Mesendoderm (in vitro differentiated cells): ENCODE measurements at regions not wholly inside any gene's neighbourhood (a gene's known extent, or its start where the extent isn't known, plus 50 kb on each side); places are given as distances from the start of the nearest gene placed in this dataset.

Experiments used
- DNase-seq: peaks from one replicate; pipeline ENCODE4 v3.0.0; 2013
- H2AK5ac ChIP-seq: 2 replicates; pipeline ENCODE4 v1.6.1; 2013; ENCODE audit warnings: low read length, inconsistent platforms
- H2BK120ac ChIP-seq: 2 replicates; pipeline ENCODE4 v1.6.1; 2013; ENCODE audit warnings: low read depth, mild to moderate bottlenecking, low read length, moderate library complexity, mixed read lengths
- H2BK15ac ChIP-seq: replicated peaks from 2 replicates; pipeline ENCODE4 v1.6.1; 2013; ENCODE audit warnings: low read depth, mild to moderate bottlenecking, moderate library complexity
- H2BK5ac ChIP-seq: 2 replicates; pipeline ENCODE4 v1.6.1; 2013; ENCODE audit warnings: low read length, inconsistent platforms
- H3K18ac ChIP-seq: 2 replicates; pipeline ENCODE4 v1.6.1; 2013; ENCODE audit warnings: mild to moderate bottlenecking, low read length, mixed read lengths
- H3K23ac ChIP-seq: one replicate; pipeline ENCODE4 v1.6.1; 2013; ENCODE audit warnings: low read length
- H3K27ac ChIP-seq: 2 replicates; pipeline ENCODE4 v1.5.1; 2013; ENCODE audit warnings: low read depth, mild to moderate bottlenecking, inconsistent platforms, low read length, moderate library complexity
- H3K27me3 ChIP-seq: 2 replicates; pipeline ENCODE4 v1.6.1; 2013; ENCODE audit warnings: low read length, control low read depth, mild to moderate bottlenecking, inconsistent platforms; ENCODE audit not compliant: insufficient read depth, poor library complexity
- H3K36me3 ChIP-seq: 2 replicates; pipeline ENCODE4 v1.6.1; 2013; ENCODE audit warnings: low read length, inconsistent platforms; ENCODE audit not compliant: control insufficient read depth, insufficient read depth
- H3K4ac ChIP-seq: one replicate; pipeline ENCODE4 v1.6.1; 2013; ENCODE audit warnings: low read depth, mild to moderate bottlenecking, low read length, moderate library complexity
- H3K4me1 ChIP-seq: 2 replicates; pipeline ENCODE4 v1.6.1; 2013; ENCODE audit warnings: low read depth, low read length, inconsistent platforms; ENCODE audit not compliant: control insufficient read depth
- H3K4me2 ChIP-seq: 2 replicates; pipeline ENCODE4 v1.6.1; 2013; ENCODE audit warnings: low read length
- H3K4me3 ChIP-seq: 2 replicates; pipeline ENCODE4 v1.5.1; 2013; ENCODE audit warnings: mild to moderate bottlenecking, low read length
- H3K56ac ChIP-seq: one replicate; pipeline ENCODE4 v1.6.1; 2013; ENCODE audit warnings: low read length
- H3K79me1 ChIP-seq: 2 replicates; pipeline ENCODE4 v1.6.1; 2013; ENCODE audit warnings: low read length, inconsistent platforms
- H3K79me2 ChIP-seq: 2 replicates; pipeline ENCODE4 v1.6.1; 2013; ENCODE audit warnings: mild to moderate bottlenecking, low read length; ENCODE audit not compliant: control insufficient read depth, insufficient read depth
- H3K9ac ChIP-seq: 2 replicates; pipeline ENCODE4 v1.6.1; 2013; ENCODE audit warnings: low read length, inconsistent platforms
- H4K5ac ChIP-seq: one replicate; pipeline ENCODE4 v1.6.1; 2013; ENCODE audit warnings: low read length
- H4K8ac ChIP-seq: one replicate; pipeline ENCODE4 v1.6.1; 2013; ENCODE audit warnings: low read depth, mild to moderate bottlenecking, control low read depth, low read length, moderate library complexity
- WGBS: extraction: QIAGEN DNeasy Blood & Tissue Kit; methylation state at CpG from one replicate; pipeline ENCODE4 v1.1.7; 2013; ENCODE audit warnings: low lambda C conversion rate, missing lambda C conversion rate; ENCODE audit not compliant: insufficient coverage; ENCODE audit errors: extremely low coverage; 5-methylcytosine and 5-hydroxymethylcytosine counted together

- no peaks in the 10 kb centered on the region for H3K4me1 ChIP-seq
- peak; percentile 56 for DNase-seq
- H3K23ac ChIP-seq = no peak overlapping the region
- H3K79me2 ChIP-seq = no peaks in the 10 kb centered on the region
- H3K79me1 ChIP-seq = no peaks in the 10 kb centered on the region
- no peak overlapping the region for H4K8ac ChIP-seq
- no peak overlapping the region for H3K4me2 ChIP-seq
- H2AK5ac ChIP-seq = no peak overlapping the region
- H3K27me3 ChIP-seq = no peaks in the 10 kb centered on the region
- H3K27ac ChIP-seq = no peak overlapping the region
- no peak overlapping the region for H2BK120ac ChIP-seq
- no peak overlapping the region for H3K56ac ChIP-seq
- no peak overlapping the region for H3K4ac ChIP-seq
- no peak overlapping the region for H3K4me3 ChIP-seq
- no peak overlapping the region for H2BK5ac ChIP-seq
- no peak overlapping the region for H3K18ac ChIP-seq
- H2BK15ac ChIP-seq = no peak overlapping the region
- H3K9ac ChIP-seq = no peak overlapping the region
- H3K36me3 ChIP-seq = no peaks in the 10 kb centered on the region
- H4K5ac ChIP-seq = no peak overlapping the region
These were observed 303.8 kb downstream of the METTL15 start for GRCh38 chr11:28412029-28412428.

DNA sequence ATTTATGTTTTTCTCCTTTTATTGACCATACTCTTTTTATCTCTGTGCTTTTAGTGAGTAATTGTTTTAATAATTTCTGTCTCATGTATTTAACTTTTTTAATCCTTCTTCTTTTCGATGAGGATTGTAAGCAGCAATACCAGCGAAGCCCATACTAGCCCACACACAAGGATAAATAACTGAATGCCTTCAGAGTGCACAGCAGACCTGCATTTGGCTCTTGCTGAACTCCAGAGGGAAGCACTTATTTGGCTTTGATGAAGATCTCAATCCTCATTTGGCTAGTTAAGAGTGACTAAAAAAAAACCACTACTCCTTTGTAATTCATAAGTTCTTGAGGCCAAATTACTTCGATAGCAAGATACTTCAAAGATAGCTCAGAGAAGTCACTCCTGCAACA, 293.3 kb downstream of the METTL15 start:
- Histone ChIP-seq H4K5ac (no peak overlapping the region), H3K18ac (no peak overlapping the region), H2BK5ac (no peak overlapping the region), H3K4me1 (no peaks in the 10 kb centered on the region), H3K23ac (no peak overlapping the region), H3K4me2 (no peak overlapping the region), H3K56ac (no peak overlapping the region), H3K79me1 (no peaks in the 10 kb centered on the region), H2BK15ac (no peak overlapping the region), H3K27me3 (no peaks in the 10 kb centered on the region), H3K4me3 (no peak overlapping the region), H2AK5ac (no peak overlapping the region), H3K9ac (no peak overlapping the region), H3K27ac (no peak overlapping the region), H4K8ac (no peak overlapping the region), H3K36me3 (no peaks in the 10 kb centered on the region), H3K79me2 (no peaks in the 10 kb centered on the region), H2BK120ac (no peak overlapping the region), H3K4ac (no peak overlapping the region)
- no peak for DNase-seq
- no CpG with 5 or more reads among the region's 3 CpGs for WGBS

GRCh38 chr11:28400331-28401100, 292.3 kb downstream of the METTL15 start:
- peak; percentile 6 for DNase-seq
- H2BK15ac ChIP-seq = no peak overlapping the region
- WGBS = no CpG with 5 or more reads among the region's 4 CpGs

GRCh38 chr11:28393348-28393747, 285.2 kb downstream of the METTL15 start:
- Histone ChIP-seq H3K9ac (no peak overlapping the region), H4K5ac (no peak overlapping the region), H2AK5ac (no peak overlapping the region), H3K27me3 (no peaks in the 10 kb centered on the region), H3K4me1 (no peaks in the 10 kb centered on the region), H2BK120ac (no peak overlapping the region), H3K79me2 (no peaks in the 10 kb centered on the region), H3K23ac (no peak overlapping the region), H3K79me1 (no peaks in the 10 kb centered on the region), H2BK15ac (no peak overlapping the region), H3K27ac (no peak overlapping the region), H3K4me3 (no peak overlapping the region), H3K36me3 (no peaks in the 10 kb centered on the region), H3K4ac (no peak overlapping the region), H4K8ac (no peak overlapping the region), H3K56ac (no peak overlapping the region), H2BK5ac (no peak overlapping the region), H3K18ac (no peak overlapping the region), H3K4me2 (no peak overlapping the region)
- no peak for DNase-seq
- WGBS = no CpG with 5 or more reads among the region's 5 CpGs

More at GRCh38 chr11:28400331-28401100, 292.3 kb downstream of the METTL15 start:
- no peak overlapping the region for H2AK5ac ChIP-seq
- H4K8ac ChIP-seq = no peak overlapping the region
- H3K27me3 ChIP-seq = no peaks in the 10 kb centered on the region
- H3K4me1 ChIP-seq = no peaks in the 10 kb centered on the region
- no peak overlapping the region for H2BK120ac ChIP-seq
- H3K27ac ChIP-seq = no peak overlapping the region
- no peak overlapping the region for H3K23ac ChIP-seq
- H3K18ac ChIP-seq = no peak overlapping the region
- H3K4me2 ChIP-seq = no peak overlapping the region
- no peak overlapping the region for H3K9ac ChIP-seq
- H3K79me2 ChIP-seq = no peaks in the 10 kb centered on the region
- no peaks in the 10 kb centered on the region for H3K79me1 ChIP-seq
- no peak overlapping the region for H3K4ac ChIP-seq
- no peak overlapping the region for H4K5ac ChIP-seq
- H3K4me3 ChIP-seq = no peak overlapping the region
- no peak overlapping the region for H3K56ac ChIP-seq
- H3K36me3 ChIP-seq = no peaks in the 10 kb centered on the region
- no peak overlapping the region for H2BK5ac ChIP-seq

DNA sequence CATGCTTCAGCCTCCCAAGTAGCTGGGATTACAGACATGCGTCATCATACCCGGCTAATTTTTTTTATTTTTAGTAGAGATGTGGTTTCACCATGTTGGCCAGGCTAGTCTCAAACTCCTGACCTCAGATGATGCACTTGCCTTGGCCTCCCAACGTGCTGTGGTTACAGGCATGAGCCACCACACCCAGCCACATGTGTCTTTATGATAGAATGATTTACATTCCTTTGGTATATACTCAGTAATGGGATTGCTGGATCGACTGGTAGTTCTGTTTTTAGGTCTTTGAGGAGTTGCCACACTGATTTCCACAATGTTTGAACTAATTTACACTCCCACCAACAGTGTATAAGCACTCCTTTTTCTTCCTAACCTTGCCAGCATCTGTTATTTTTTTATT, 276.2 kb downstream of the METTL15 start:
- H3K9ac ChIP-seq = no peak overlapping the region
- no peak overlapping the region for H4K5ac ChIP-seq
- no peak overlapping the region for H2BK120ac ChIP-seq
- no peak overlapping the region for H3K56ac ChIP-seq
- H2AK5ac ChIP-seq = no peak overlapping the region
- H3K27me3 ChIP-seq = no peaks in the 10 kb centered on the region
- H3K36me3 ChIP-seq = no peaks in the 10 kb centered on the region
- no peak for DNase-seq
- no peak overlapping the region for H3K23ac ChIP-seq
- no peaks in the 10 kb centered on the region for H3K79me1 ChIP-seq
- H3K4me1 ChIP-seq = no peaks in the 10 kb centered on the region
- H3K4ac ChIP-seq = no peak overlapping the region
- H3K18ac ChIP-seq = no peak overlapping the region
- H3K27ac ChIP-seq = no peak overlapping the region
- no peak overlapping the region for H3K4me3 ChIP-seq
- H3K4me2 ChIP-seq = no peak overlapping the region
- no peak overlapping the region for H2BK15ac ChIP-seq
- no peak overlapping the region for H2BK5ac ChIP-seq
- H3K79me2 ChIP-seq = no peaks in the 10 kb centered on the region
- H4K8ac ChIP-seq = no peak overlapping the region
- no CpG with 5 or more reads among the region's 4 CpGs for WGBS

DNA sequence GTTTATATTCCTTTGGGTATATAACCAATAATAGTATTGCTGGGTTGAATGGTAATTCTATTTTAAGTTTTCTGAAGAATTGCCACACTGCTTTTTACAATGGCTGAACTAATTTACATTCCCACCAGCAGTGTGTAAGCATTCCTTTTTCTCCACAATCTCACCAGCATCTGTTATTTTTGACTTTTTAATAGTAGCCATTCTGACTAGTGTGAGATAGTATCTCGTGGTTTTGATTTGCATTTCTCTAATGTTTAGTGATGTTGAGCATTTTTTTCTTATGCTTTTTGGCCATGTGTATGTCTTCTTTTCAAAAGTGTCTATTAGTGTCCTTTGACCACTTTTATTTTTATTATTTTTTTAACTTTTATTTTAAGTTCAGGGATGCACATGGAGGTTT, 275.3 kb downstream of the METTL15 start:
- no CpG with 5 or more reads among the region's 1 CpG for WGBS

More for the DNA sequence above, 275.3 kb downstream of the METTL15 start:
- Histone ChIP-seq H4K8ac (no peak overlapping the region), H2BK120ac (no peak overlapping the region), H3K18ac (no peak overlapping the region), H3K27me3 (no peaks in the 10 kb centered on the region), H3K23ac (no peak overlapping the region), H3K9ac (no peak overlapping the region), H3K36me3 (no peaks in the 10 kb centered on the region), H3K4ac (no peak overlapping the region), H2BK15ac (no peak overlapping the region), H3K79me1 (no peaks in the 10 kb centered on the region), H3K27ac (no peak overlapping the region), H3K4me2 (no peak overlapping the region), H3K56ac (no peak overlapping the region), H2BK5ac (no peak overlapping the region), H3K79me2 (no peaks in the 10 kb centered on the region), H3K4me1 (no peaks in the 10 kb centered on the region), H3K4me3 (no peak overlapping the region), H4K5ac (no peak overlapping the region), H2AK5ac (no peak overlapping the region)
- DNase-seq = no peak
